Glutamatergic neuron (in vitro differentiated cells): ENCODE measurements at regions not wholly inside any gene's neighbourhood (a gene's known extent, or its start where the extent isn't known, plus 50 kb on each side); places are given as distances from the start of the nearest gene placed in this dataset.

Experiments used
- DNase-seq: peaks from one replicate; pipeline ENCODE4 v3.0.0; 2022
- H3K27ac Mint-ChIP-seq: one replicate; pipeline ENCODE4 v1.8.0; 2020; ENCODE audit warnings: mild to moderate bottlenecking, mixed read lengths, inconsistent platforms; ENCODE audit not compliant: unreplicated experiment
- H3K27me3 Mint-ChIP-seq: one replicate; pipeline ENCODE4 v1.8.0; 2020; ENCODE audit warnings: mild to moderate bottlenecking, moderate library complexity, mixed read lengths, inconsistent platforms; ENCODE audit not compliant: unreplicated experiment
- H3K36me3 Mint-ChIP-seq: one replicate; pipeline ENCODE4 v1.8.0; 2020; ENCODE audit warnings: mild to moderate bottlenecking, mixed read lengths, inconsistent platforms; ENCODE audit not compliant: unreplicated experiment
- H3K4me1 Mint-ChIP-seq: one replicate; pipeline ENCODE4 v1.8.0; 2020; ENCODE audit warnings: mild to moderate bottlenecking, low read depth, mixed read lengths, inconsistent platforms; ENCODE audit not compliant: unreplicated experiment
- H3K4me3 Mint-ChIP-seq: one replicate; pipeline ENCODE4 v1.8.0; 2020; ENCODE audit warnings: mild to moderate bottlenecking, mixed read lengths, inconsistent platforms; ENCODE audit not compliant: unreplicated experiment
- H3K9me3 Mint-ChIP-seq: one replicate; pipeline ENCODE4 v1.8.0; 2020; ENCODE audit warnings: mild to moderate bottlenecking, moderate library complexity, mixed read lengths, inconsistent platforms; ENCODE audit not compliant: unreplicated experiment
- TF ChIP-seq, protein P1 (sequence below): fragments of 200-600 bp; sonication (generic); IDR thresholded peaks from one replicate; pipeline ENCODE4 v1.5.0; 2021; ENCODE audit not compliant: partially characterized antibody, unreplicated experiment

GRCh38 chr5:82374637-82375036, 96.5 kb upstream of the RPS23 start:
- H3K4me1 Mint-ChIP-seq = no peaks in the 10 kb centered on the region
- H3K27me3 Mint-ChIP-seq = peaks cover 2% of the 10 kb centered on the region

GRCh38 chr5:82367930-82368329, 89.8 kb upstream of the RPS23 start:
- no peak overlapping the region for H3K4me3 Mint-ChIP-seq
- H3K27ac Mint-ChIP-seq = no peak overlapping the region
- no peak for DNase-seq
- H3K4me1 Mint-ChIP-seq = no peaks in the 10 kb centered on the region
- TF ChIP-seq, protein P1, sequence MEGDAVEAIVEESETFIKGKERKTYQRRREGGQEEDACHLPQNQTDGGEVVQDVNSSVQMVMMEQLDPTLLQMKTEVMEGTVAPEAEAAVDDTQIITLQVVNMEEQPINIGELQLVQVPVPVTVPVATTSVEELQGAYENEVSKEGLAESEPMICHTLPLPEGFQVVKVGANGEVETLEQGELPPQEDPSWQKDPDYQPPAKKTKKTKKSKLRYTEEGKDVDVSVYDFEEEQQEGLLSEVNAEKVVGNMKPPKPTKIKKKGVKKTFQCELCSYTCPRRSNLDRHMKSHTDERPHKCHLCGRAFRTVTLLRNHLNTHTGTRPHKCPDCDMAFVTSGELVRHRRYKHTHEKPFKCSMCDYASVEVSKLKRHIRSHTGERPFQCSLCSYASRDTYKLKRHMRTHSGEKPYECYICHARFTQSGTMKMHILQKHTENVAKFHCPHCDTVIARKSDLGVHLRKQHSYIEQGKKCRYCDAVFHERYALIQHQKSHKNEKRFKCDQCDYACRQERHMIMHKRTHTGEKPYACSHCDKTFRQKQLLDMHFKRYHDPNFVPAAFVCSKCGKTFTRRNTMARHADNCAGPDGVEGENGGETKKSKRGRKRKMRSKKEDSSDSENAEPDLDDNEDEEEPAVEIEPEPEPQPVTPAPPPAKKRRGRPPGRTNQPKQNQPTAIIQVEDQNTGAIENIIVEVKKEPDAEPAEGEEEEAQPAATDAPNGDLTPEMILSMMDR = no peak
- H3K27me3 Mint-ChIP-seq = no peaks in the 10 kb centered on the region
- H3K36me3 Mint-ChIP-seq = no peaks in the 10 kb centered on the region
- no peaks in the 10 kb centered on the region for H3K9me3 Mint-ChIP-seq

More at GRCh38 chr5:82374637-82375036, 96.5 kb upstream of the RPS23 start:
- no peak overlapping the region for H3K4me3 Mint-ChIP-seq
- H3K27ac Mint-ChIP-seq = no peak overlapping the region
- H3K9me3 Mint-ChIP-seq = peaks cover 3% of the 10 kb centered on the region
- no peak for DNase-seq
- TF ChIP-seq, protein P1 = no peak
- no peaks in the 10 kb centered on the region for H3K36me3 Mint-ChIP-seq

GRCh38 chr5:82365744-82366228, 87.6 kb upstream of the RPS23 start:
- Mint-ChIP-seq H3K4me1 (no peaks in the 10 kb centered on the region), H3K9me3 (no peaks in the 10 kb centered on the region), H3K27ac (no peak overlapping the region), H3K27me3 (peaks cover 1% of the 10 kb centered on the region), H3K36me3 (no peaks in the 10 kb centered on the region), H3K4me3 (no peak overlapping the region)
- TF ChIP-seq, protein P1 = no peak
- DNase-seq = no peak

GRCh38 chr5:82365026-82365425, 86.9 kb upstream of the RPS23 start:
- Mint-ChIP-seq H3K27ac (no peak overlapping the region), H3K27me3 (peaks cover 1% of the 10 kb centered on the region), H3K9me3 (no peaks in the 10 kb centered on the region), H3K4me3 (no peak overlapping the region), H3K36me3 (no peaks in the 10 kb centered on the region), H3K4me1 (no peaks in the 10 kb centered on the region)
- DNase-seq = no peak
- TF ChIP-seq, protein P1 = no peak

DNA sequence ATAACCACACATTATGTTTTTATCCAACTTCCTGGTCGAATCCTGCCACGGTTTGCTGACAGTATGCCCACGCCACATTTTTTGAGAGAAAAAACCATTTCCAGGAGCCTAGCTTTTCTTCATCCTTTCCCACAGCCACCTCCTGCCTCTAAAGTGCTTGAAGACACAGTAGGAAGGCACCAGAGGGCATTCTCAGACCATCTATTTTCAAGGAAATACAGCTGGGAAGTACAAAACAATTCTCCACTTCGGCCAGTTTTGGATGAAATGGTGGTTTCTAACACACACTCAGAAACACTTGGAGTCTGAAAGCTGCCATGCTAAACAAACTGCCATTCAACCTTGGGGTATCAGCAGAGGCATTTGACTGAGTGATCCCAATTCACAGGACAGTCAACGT, 86.3 kb upstream of the RPS23 start:
- no peak for DNase-seq
- no peak overlapping the region for H3K27ac Mint-ChIP-seq
- TF ChIP-seq, protein P1 = no peak

More for the DNA sequence above, 86.3 kb upstream of the RPS23 start:
- Mint-ChIP-seq H3K4me1 (no peaks in the 10 kb centered on the region), H3K27me3 (peaks cover 1% of the 10 kb centered on the region), H3K4me3 (no peak overlapping the region), H3K36me3 (no peaks in the 10 kb centered on the region), H3K9me3 (no peaks in the 10 kb centered on the region)
